SK-N-SH treated with all-trans-retinoic acid at 6 μM for 48 hours (cell line): ENCODE measurements at regions not wholly inside any gene's neighbourhood (a gene's known extent, or its start where the extent isn't known, plus 50 kb on each side); places are given as distances from the start of the nearest gene placed in this dataset.

Experiments
- ATAC-seq: fragments of 200-7000 bp; cut with Tn5 transposase; 3 replicates; pipeline ENCODE4 v1.9.1; 2020; ENCODE audit warnings: mild to moderate bottlenecking, moderate library complexity
- BACH2 ChIP-seq: fragments of 250-450 bp; sonication (Bioruptor Pico); IDR thresholded peaks from 2 replicates; pipeline ENCODE4 v1.9.0; 2021; ENCODE audit warnings: mild to moderate bottlenecking, borderline replicate concordance
- CSDC2 ChIP-seq: fragments of 250-450 bp; sonication (Bioruptor Pico); IDR thresholded peaks from 2 replicates; pipeline ENCODE4 v1.5.0; 2020; ENCODE audit warnings: mild to moderate bottlenecking, moderate library complexity
- ESRRG ChIP-seq: fragments of 250-450 bp; sonication (Bioruptor Pico); IDR thresholded peaks from 2 replicates; pipeline ENCODE4 v1.6.1; 2021; ENCODE audit warnings: mild to moderate bottlenecking
- GLIS3 ChIP-seq: fragments of 250-450 bp; sonication (Bioruptor Pico); IDR thresholded peaks from 2 replicates; pipeline ENCODE4 v1.5.0; 2020; ENCODE audit warnings: mild to moderate bottlenecking, moderate library complexity
- ISL1 ChIP-seq: fragments of 250-450 bp; sonication (Bioruptor Pico); IDR thresholded peaks from 2 replicates; pipeline ENCODE4 v2.1.2; 2022; ENCODE audit warnings: mild to moderate bottlenecking, moderate library complexity
- OSR1 ChIP-seq: fragments of 250-450 bp; sonication (Bioruptor Pico); IDR thresholded peaks from 2 replicates; pipeline ENCODE4 v1.8.0; 2022; ENCODE audit warnings: moderate library complexity, mild to moderate bottlenecking, inconsistent platforms
- PPARA ChIP-seq: fragments of 250-450 bp; sonication (Bioruptor Pico); IDR thresholded peaks from 2 replicates; pipeline ENCODE4 v1.5.0; 2020; ENCODE audit warnings: mild to moderate bottlenecking, borderline replicate concordance
- RARB ChIP-seq: fragments of 250-450 bp; sonication (Bioruptor Pico); IDR thresholded peaks from 2 replicates; pipeline ENCODE4 v1.8.0; 2021; ENCODE audit warnings: mild to moderate bottlenecking, moderate library complexity
- SNAI2 ChIP-seq: fragments of 250-450 bp; sonication (Bioruptor Pico); IDR thresholded peaks from 2 replicates; pipeline ENCODE4 v1.5.0; 2020; ENCODE audit warnings: mild to moderate bottlenecking, moderate library complexity
- TOX ChIP-seq: fragments of 250-450 bp; sonication (Bioruptor Pico); IDR thresholded peaks from 2 replicates; pipeline ENCODE4 v1.8.0; 2021; ENCODE audit warnings: mild to moderate bottlenecking, moderate library complexity, borderline replicate concordance
- ZC3H10 ChIP-seq: fragments of 250-450 bp; sonication (Bioruptor Pico); IDR thresholded peaks from 2 replicates; pipeline ENCODE4 v1.5.1; 2021; ENCODE audit warnings: mild to moderate bottlenecking, moderate library complexity
- ZFP3 ChIP-seq: fragments of 250-450 bp; sonication (Bioruptor Pico); IDR thresholded peaks from 2 replicates; pipeline ENCODE4 v1.5.0; 2020; ENCODE audit warnings: mild to moderate bottlenecking, moderate library complexity
- ZFP30 ChIP-seq: fragments of 450-650 bp; formaldehyde crosslinking; IDR thresholded peaks from 2 replicates; pipeline ENCODE4 v1.5.0; 2022; ENCODE audit warnings: mild to moderate bottlenecking, moderate library complexity
- ZNF565 ChIP-seq: fragments of 450-650 bp; formaldehyde crosslinking; conservative IDR thresholded peaks from 2 replicates; pipeline ENCODE4 v1.5.0; 2020; ENCODE audit warnings: low read depth, mild to moderate bottlenecking, moderate library complexity
- ZNF70 ChIP-seq: fragments of 450-650 bp; formaldehyde crosslinking; IDR thresholded peaks from 2 replicates; pipeline ENCODE4 v1.5.0; 2020; ENCODE audit warnings: mild to moderate bottlenecking, moderate library complexity
- ZNF8 ChIP-seq: fragments of 450-650 bp; formaldehyde crosslinking; IDR thresholded peaks from 2 replicates; pipeline ENCODE4 v1.5.0; 2020; ENCODE audit warnings: mild to moderate bottlenecking, moderate library complexity
- TF ChIP-seq, protein P1 (sequence below): fragments of 250-450 bp; sonication (Bioruptor Pico); IDR thresholded peaks from 2 replicates; pipeline ENCODE4 v1.5.1; 2020; ENCODE audit warnings: low read depth, mild to moderate bottlenecking, moderate library complexity
- TF ChIP-seq, protein P2 (sequence below): fragments of 250-450 bp; sonication (Bioruptor Pico); IDR thresholded peaks from 2 replicates; pipeline ENCODE4 v1.8.0; 2021; ENCODE audit warnings: low read depth, mild to moderate bottlenecking, moderate library complexity, borderline replicate concordance
- TF ChIP-seq, protein P3 (sequence below): fragments of 250-450 bp; sonication (Bioruptor Pico); IDR thresholded peaks from 2 replicates; pipeline ENCODE4 v1.5.0; 2020; ENCODE audit warnings: mild to moderate bottlenecking, moderate library complexity
- TF ChIP-seq, protein P4 (sequence below): fragments of 250-450 bp; sonication (Bioruptor Pico); IDR thresholded peaks from 2 replicates; pipeline ENCODE4 v1.5.1; 2021; ENCODE audit warnings: mild to moderate bottlenecking, moderate library complexity

DNA sequence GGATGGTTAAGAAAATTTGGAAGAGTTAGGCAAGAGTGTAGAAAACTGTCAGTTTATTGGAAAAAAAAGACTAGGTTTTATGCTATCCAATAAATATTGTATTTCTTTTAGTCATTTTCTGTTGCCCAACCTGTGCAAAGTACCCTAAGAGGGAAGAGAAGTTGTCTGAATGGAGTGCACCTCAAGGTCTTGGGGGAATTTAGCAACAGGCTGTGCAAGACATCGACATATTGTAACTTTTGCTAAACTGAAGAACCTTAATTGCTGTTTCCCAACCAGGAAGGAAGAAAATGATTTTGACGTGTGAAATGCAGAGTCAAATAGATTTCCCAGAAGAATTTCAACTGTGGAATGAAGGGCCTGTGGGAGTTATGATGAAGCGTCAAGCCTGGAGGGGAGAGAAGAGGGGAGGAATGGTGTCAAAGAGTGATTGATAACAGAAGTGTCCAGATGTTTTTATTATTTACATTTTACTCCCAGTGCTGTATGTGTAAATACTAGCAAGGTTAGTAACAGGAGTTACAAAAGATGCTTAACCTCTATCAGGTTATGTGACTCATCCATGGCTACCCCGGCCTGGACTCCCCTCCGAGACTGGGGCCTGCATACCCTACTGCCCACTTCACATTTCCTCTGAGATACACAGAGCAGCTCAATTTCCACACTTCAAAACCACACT, 246.8 kb downstream of the MYLK4 start:
- ATAC-seq: no peak
- TF ChIP-seq OSR1 (CRISPR knock-in tag): no peak
- TF ChIP-seq ISL1 (CRISPR knock-in tag): no peak
- TF ChIP-seq, all 23 proteins: peak for 0

DNA sequence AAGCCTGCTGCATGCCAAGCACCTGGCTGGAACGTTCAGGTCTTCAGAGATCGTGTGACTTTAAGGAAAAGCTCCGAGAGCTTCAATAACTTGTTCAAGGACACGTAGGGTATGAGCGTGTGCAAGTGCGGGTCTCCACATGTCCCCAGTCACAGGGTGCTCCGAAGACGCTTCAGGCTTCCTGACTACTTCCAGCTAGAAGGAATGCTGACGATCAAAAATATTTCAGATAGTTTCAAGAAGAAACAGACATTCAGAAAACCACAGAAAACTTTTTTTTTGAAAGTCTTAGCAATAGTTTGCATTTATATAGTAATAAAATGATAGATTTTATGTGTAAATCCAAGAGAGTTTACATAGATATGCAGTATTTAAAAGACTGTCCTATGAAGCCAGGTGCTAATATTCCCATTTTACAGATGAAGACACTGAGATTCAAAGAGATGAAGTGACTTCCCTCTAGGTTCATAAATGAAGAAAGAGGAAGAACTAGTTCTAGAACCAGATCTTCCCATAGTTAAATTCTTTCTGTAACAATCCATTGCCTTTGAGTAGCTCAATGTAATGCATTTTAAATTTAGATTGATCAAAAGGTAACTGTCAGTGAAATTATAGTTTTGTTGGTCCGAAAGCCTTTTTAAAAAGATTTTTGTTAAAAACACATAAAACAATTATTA, 247.6 kb downstream of the MYLK4 start:
- TF ChIP-seq RARB (CRISPR knock-in tag): no peak
- TF ChIP-seq, protein P1, sequence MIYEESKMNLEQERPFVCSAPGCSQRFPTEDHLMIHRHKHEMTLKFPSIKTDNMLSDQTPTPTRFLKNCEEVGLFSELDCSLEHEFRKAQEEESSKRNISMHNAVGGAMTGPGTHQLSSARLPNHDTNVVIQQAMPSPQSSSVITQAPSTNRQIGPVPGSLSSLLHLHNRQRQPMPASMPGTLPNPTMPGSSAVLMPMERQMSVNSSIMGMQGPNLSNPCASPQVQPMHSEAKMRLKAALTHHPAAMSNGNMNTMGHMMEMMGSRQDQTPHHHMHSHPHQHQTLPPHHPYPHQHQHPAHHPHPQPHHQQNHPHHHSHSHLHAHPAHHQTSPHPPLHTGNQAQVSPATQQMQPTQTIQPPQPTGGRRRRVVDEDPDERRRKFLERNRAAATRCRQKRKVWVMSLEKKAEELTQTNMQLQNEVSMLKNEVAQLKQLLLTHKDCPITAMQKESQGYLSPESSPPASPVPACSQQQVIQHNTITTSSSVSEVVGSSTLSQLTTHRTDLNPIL: no peak
- TF ChIP-seq, protein P2, sequence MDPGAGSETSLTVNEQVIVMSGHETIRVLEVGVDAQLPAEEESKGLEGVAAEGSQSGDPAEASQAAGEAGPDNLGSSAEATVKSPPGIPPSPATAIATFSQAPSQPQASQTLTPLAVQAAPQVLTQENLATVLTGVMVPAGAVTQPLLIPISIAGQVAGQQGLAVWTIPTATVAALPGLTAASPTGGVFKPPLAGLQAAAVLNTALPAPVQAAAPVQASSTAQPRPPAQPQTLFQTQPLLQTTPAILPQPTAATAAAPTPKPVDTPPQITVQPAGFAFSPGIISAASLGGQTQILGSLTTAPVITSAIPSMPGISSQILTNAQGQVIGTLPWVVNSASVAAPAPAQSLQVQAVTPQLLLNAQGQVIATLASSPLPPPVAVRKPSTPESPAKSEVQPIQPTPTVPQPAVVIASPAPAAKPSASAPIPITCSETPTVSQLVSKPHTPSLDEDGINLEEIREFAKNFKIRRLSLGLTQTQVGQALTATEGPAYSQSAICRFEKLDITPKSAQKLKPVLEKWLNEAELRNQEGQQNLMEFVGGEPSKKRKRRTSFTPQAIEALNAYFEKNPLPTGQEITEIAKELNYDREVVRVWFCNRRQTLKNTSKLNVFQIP (CRISPR knock-in tag): no peak
- no peak for TF ChIP-seq ZNF565 (CRISPR knock-in tag)
- no peak for TF ChIP-seq CSDC2 (CRISPR knock-in tag)
- no peak for TF ChIP-seq ESRRG (CRISPR knock-in tag)
- no peak for TF ChIP-seq SNAI2 (CRISPR knock-in tag)
- TF ChIP-seq OSR1 (CRISPR knock-in tag): no peak
- no peak for TF ChIP-seq PPARA (CRISPR knock-in tag)
- TF ChIP-seq ZNF70 (CRISPR knock-in tag): no peak
- TF ChIP-seq ZNF8 (CRISPR knock-in tag): no peak
- no peak for TF ChIP-seq ISL1 (CRISPR knock-in tag)
- no peak for TF ChIP-seq ZFP3 (CRISPR knock-in tag)
- TF ChIP-seq GLIS3 (CRISPR knock-in tag): no peak
- TF ChIP-seq, protein P3, sequence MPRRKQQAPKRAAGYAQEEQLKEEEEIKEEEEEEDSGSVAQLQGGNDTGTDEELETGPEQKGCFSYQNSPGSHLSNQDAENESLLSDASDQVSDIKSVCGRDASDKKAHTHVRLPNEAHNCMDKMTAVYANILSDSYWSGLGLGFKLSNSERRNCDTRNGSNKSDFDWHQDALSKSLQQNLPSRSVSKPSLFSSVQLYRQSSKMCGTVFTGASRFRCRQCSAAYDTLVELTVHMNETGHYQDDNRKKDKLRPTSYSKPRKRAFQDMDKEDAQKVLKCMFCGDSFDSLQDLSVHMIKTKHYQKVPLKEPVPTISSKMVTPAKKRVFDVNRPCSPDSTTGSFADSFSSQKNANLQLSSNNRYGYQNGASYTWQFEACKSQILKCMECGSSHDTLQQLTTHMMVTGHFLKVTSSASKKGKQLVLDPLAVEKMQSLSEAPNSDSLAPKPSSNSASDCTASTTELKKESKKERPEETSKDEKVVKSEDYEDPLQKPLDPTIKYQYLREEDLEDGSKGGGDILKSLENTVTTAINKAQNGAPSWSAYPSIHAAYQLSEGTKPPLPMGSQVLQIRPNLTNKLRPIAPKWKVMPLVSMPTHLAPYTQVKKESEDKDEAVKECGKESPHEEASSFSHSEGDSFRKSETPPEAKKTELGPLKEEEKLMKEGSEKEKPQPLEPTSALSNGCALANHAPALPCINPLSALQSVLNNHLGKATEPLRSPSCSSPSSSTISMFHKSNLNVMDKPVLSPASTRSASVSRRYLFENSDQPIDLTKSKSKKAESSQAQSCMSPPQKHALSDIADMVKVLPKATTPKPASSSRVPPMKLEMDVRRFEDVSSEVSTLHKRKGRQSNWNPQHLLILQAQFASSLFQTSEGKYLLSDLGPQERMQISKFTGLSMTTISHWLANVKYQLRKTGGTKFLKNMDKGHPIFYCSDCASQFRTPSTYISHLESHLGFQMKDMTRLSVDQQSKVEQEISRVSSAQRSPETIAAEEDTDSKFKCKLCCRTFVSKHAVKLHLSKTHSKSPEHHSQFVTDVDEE (CRISPR knock-in tag): no peak
- TF ChIP-seq ZC3H10: no peak
- TF ChIP-seq TOX (CRISPR knock-in tag): no peak
- TF ChIP-seq BACH2: no peak
- TF ChIP-seq, protein P4, sequence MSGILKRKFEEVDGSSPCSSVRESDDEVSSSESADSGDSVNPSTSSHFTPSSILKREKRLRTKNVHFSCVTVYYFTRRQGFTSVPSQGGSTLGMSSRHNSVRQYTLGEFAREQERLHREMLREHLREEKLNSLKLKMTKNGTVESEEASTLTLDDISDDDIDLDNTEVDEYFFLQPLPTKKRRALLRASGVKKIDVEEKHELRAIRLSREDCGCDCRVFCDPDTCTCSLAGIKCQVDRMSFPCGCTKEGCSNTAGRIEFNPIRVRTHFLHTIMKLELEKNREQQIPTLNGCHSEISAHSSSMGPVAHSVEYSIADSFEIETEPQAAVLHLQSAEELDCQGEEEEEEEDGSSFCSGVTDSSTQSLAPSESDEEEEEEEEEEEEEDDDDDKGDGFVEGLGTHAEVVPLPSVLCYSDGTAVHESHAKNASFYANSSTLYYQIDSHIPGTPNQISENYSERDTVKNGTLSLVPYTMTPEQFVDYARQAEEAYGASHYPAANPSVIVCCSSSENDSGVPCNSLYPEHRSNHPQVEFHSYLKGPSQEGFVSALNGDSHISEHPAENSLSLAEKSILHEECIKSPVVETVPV (CRISPR knock-in tag): no peak
- no peak for TF ChIP-seq ZFP30 (CRISPR knock-in tag)
- ATAC-seq: no peak

DNA sequence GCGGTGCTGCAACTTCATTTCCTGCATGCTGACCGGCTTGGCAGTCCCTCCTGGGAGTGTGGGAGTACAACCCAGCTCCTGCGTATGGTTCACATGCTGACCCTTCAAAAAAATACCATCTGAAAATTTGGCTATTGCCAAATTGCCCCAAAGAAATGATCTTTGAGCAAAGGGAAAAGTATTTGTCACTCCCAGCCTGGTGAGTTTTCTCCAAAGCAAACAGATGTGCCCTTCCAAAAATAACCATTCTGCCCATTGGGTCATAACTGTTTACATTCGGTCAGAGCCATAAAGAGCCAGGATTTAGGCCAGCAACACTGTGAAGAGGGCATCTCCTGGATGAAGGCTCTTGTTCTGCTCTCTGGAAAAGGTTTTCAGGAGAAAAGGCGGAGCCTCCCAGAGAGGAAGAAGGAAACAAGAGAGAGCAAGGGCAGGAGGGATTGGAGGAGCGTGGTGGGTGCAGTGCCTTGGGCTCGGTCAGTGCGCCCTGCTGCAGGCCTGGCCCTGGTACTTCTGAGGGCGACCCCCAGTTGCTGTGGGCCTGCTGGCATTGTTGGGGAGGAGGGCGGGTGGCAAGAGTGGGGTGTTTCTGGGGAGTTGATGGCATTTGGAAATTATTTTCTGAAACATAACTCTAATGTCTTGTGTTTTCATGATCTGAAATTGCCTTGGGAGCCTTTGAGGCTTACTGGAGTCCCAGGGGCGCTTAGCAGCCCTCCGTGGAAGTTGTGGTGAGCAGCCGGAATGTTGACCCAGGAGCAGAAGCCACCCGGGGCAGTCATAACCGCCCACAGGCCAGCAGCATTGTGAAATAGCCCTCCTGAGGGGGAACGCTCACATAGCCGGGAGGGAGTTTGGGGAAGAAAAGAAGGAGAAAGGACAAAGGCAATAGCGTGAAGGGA, 248.4 kb downstream of the MYLK4 start:
- no peak for ATAC-seq
- TF ChIP-seq ZC3H10: no peak
- no peak for TF ChIP-seq OSR1 (CRISPR knock-in tag)
- TF ChIP-seq, protein P3 (CRISPR knock-in tag): no peak
- TF ChIP-seq CSDC2 (CRISPR knock-in tag): no peak
- TF ChIP-seq RARB (CRISPR knock-in tag): no peak
- no peak for TF ChIP-seq TOX (CRISPR knock-in tag)
- TF ChIP-seq ZFP3 (CRISPR knock-in tag): no peak
- TF ChIP-seq ZNF565 (CRISPR knock-in tag): no peak
- TF ChIP-seq, protein P4 (CRISPR knock-in tag): no peak
- no peak for TF ChIP-seq ZFP30 (CRISPR knock-in tag)
- no peak for TF ChIP-seq ZNF70 (CRISPR knock-in tag)
- no peak for TF ChIP-seq PPARA (CRISPR knock-in tag)
- TF ChIP-seq GLIS3 (CRISPR knock-in tag): no peak
